HuH-7.5 (cell line): ENCODE measurements at regions not wholly inside any gene's neighbourhood (a gene's known extent, or its start where the extent isn't known, plus 50 kb on each side); places are given as distances from the start of the nearest gene placed in this dataset.

ENCODE experiments used
- DNase-seq: peaks from one replicate; pipeline ENCODE4 v3.0.0; 2011; ENCODE audit warnings: low spot score

DNA sequence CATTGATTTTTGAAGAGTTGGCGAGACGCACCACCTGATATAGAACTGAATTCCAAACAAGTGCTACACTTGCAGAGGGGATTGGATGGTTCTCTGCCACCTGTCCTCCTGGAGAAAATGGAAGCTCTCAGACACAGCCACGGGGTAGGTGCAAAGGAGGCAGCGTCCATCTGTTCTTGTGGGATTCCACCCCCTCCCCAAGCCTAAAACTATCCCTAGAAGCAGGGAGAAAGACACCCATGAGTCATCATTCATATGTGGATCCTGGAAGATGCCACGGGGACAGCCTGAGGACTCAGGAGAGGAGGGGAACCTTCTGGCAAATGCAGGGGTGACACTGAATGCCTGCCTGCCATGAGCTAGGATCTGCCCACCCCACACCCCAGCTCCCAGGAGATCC, 171.3 kb upstream of the CST7 start:
- no peak for DNase-seq

DNA sequence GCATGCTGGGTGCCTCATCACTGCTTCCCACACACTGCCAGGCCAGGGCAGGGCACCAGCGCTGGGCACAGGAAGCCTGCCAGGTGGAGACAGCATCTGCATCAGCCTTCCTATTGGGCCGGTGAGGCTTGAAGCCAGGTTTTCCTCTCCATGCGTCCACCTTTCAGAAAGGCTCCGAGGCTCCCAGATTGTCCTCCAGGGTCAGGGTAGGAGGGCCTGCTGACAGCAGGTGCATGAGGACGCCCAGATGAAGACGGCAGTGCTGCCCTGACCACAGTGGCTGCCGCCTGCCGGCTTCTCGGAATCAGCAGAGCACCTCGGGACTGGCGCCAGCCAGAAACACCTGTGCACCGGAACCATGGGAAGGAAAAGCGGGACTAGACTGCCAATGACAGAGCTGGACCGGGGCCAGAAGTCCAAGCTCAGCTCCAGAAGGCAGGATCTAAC, 170.5 kb upstream of the CST7 start:
- no peak for DNase-seq

DNA sequence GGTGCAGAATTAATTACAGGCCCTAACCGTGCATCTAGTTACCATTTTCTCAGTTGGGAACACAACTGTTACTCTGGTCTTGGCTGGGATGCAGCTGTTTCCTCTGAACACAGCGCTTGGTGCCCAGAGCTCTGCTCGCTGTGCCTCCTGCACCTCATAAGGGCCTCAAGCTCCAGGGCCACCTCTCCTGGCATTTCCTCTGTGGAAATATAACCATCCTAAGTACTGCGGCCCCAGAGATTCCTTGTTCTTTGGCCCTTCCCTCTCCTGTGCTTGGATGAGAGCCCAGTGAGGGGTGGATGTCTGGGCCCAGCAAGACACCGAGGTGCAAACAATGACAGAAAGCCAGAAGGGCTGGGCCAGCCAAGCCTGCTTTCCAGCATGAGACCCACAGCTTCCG, 169.9 kb upstream of the CST7 start:
- no peak for DNase-seq

DNA sequence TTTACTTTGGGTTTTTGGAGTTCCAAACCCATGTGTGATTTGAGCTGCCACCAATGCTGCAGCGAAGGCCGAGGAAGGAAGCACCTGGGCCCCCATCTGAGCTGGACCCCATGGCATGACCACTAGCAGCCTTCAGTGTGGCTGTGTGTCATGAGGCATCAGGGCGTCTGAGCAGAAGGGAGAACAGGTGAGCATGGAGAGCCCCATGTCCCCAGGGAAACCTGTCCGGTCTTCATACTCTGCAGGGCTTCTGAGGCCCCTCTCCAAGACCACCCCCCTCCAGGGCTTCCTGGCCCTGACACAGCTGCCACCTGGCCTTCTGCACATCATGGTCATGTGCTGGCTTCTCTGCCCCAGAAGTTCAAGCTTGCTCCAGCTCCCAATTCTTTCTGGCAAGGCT, 169.1 kb upstream of the CST7 start:
- no peak for DNase-seq

DNA sequence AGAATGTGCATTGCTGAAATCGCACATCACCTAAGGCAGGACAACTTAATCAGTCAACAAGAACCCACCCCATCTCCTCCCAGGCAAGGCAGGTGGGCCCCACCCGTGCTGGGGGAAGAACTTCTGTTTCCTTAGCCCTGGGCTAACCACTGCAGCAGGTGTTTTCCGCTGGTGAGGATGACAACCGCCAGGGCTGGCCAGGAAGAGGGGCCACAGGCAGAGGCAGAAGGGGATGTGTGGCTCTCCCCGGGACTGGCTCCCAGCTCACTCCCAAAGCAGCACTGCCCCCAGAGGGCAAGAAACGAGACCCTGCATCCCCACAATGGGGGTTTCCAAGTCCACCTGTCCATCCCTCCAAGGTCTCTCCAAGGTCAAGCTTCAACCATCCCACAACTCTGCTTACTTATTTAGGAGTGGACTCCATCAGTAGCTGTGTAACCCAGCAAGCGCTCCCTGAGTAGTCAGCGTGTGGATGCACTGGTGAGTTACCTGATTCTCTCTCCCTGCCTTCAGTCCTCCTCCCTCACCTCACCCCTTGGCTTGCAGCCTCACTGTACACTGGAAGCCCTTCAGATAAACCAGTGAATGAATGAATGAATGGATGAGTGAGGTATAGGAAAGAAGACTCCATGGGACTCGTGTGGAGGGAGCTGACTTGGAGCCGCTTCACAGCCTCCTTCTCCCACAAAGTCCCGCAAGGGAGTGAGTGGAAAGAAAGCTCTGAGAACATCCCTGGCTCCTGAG, 168.2 kb upstream of the CST7 start:
- DNase-seq = no peak

DNA sequence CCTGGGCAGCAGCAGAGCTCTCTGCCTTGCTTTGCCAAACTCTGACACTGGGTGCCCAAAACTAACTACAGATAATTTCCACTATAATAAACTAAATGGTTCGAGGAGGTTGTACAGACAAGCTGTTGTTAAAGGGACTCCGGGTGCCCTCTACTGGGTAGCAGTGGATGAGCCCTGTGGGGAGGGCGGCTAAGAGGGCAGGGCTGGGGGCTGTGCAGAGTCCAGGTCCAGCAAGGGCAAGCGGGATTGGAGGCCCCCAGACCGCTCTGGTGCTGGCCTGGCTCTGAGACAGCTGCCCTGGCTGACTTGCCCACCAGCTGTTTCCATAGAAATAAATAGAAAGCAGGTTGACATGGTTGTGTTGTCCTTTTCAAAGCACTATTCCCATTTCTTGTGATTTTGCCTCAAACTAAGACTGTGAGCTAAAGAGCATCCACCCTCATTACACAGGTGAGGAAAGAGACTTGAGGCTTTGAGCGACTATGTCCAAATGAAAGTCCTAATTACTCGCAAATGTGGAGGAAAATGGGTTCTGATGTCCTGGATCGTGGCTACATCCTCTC, 167.6 kb upstream of the CST7 start:
- peak; percentile 48 for DNase-seq

DNA sequence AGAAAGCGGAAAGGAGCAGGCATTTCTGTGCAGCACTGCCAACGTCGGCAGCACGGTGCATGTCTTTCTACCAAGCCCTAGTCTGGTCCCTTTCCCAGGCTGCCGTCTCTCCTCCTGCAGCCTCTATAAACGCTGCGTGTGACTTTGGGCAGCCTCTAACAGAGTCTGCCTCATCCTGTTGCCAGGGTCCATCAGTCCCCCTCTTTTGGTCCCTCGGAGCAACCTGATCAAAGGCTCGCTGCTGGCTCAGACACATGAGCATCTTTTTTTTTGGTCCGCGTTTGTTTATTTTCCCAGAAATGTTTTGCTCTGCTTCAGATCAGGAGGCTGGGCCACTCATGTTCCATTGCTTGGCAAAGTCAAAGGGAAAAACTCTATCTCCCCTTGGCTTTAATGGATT, 166.8 kb upstream of the CST7 start:
- DNase-seq = no peak

DNA sequence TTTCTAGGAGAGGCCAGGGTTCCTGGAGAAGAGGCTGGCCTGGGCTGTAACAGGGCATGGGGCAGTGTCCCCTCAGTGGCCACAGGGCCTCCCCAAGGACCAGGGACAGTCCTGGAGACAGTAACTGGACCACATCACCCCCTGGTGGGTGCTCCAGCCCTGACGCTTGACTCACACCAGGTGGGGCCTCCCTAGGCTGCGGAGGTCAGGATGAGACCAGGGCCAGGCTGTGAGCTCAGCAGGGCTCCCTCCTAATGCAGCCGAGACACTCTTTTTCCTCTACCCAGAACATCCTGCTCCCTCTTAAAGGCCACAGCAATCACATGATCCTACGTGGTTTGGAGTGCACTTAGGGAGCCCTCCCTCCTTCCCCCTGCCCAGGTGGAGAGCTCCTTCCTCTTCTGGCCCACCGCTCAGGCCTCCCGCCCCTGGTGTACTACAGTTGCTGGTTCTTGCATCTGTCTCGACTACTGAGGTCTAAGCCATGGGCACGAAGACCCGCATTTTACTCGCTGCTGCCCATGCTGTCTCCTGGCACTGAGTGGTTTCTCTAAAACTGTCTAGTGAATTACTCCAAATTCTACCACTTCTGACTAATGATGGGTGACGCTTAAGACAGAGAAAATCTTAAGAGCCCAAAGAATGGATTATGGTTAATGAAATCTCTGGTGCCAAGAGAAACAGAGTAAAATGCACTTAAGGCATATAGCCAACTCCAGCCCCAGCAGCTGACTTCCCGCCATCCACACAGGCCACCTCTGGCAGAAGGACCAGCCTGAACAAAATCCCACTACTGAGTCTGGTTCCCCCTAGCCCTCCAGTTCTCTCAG, 166.1 kb upstream of the CST7 start:
- DNase-seq = no peak

DNA sequence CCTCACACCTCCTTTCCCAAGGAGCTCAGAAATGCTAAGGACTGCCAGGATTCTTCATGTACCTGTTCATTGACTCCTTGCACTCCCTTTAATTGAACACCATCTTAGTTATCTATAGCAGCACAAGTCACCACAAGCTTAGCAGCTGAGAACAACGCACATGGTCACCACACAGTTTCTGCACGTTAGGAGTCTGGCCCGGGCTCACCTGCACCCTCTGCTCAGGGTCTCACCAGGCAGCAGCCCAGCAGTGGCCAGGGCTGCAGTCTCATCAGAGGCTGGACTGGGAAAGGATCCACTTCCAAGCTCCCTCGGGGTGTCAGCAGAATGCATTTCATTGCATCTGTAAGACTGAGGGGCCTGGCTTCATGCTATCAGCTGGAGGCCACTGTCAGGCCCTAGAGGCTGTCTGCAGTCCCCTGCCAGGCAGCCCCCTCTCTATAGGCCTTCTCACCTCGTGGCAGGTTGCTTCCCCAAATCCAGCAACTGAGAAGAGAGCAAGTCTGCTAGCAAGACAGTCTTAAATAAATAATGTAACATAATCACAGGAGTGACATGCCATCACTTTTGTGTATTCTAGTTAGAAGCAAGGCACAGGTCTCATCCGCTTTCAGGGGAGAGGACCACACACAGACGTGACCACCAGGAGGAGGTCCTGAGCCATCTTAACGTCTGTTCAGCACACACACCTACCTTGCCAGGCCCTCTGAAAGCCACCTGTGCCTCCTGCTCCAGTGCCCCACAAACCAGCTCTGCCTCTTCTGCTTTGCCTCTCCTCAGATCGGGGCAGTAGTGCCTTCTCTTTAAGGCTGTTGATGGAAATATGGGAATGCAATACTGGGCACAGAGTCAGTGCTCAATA, 165.2 kb upstream of the CST7 start:
- peak; percentile 42 for DNase-seq

DNA sequence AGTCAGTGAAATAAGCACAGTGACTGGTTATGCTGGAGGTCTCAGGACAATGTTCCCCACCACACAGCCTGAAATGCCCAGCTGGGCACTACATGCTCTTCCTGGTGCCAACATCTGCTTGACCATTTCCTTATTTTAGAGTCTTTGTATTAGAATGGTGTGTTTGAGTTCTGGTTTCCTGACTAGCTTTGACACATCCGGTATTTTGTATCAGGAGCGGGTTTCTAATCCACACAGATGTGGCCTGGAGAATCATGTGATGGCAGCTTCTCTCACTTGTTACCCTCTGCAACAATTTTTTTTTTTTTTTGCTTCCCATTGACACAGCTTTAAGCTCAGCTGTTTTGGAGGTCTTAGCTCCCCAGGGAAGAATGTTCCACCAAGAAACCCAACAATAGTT, 164.5 kb upstream of the CST7 start:
- DNase-seq = no peak

DNA sequence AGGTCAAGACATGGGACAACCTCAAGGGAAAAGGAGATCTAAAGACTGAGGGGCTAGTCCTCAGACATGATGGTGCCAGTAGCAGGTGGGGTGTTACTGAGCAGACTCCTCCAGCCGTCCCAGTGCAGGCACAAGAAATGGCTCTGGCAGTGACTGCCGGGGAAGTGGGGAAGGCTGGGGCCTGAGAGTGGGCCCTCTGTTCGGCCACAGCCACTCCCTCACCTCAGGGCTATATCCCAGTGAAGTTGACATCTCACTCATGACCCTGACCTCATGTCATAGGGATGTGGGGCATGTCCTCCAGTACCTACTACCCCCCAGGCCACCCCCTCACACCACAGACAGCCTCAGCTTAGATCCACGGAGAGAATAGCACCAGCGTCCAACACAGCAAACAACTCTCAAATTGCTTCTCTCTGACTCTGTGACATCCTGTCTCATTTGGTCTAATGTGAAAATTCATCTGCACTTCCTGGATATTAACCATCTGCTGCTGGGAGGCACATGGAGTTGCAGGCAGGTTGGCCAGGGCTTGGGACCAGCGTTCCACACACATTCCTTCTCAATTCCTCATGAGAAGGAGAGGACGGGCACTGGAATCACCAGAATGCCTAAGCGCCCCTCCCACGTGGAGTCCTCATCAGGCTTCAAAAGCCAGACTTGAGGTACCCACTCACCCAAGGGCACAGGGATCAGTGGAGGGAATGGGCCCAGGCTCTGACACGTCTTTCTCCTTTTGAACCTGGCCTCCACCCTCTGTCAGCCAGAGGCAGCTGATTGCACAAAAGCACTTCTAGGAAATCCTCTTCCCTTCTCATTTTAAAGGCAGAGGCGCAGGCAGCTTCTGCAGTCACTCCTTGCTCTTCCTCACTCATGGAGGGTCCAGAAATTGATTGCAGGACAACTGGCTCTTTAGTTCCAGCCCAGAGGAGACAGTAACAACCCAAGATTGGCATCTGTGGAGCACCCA, 163.6 kb upstream of the CST7 start:
- DNase-seq = no peak

DNA sequence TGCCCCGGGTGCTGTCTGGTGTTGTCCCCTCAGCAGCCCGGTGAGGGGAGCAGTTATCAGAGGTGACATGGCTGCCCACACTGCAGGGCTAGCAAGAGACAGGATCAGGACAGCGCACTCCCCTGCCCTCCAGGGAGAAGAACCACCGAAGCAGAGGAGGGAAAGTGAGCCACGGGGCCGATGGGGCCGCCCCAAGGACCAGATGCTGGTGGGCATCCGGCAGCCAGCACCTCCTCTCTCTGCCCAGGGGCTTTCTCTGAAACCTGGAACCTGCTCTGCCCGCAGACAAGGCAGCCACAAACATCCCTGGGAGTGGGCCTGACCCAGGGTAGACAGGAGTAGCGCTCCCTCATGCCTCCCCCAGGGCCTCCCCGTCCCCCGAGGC, 163.0 kb upstream of the CST7 start:
- no peak for DNase-seq

DNA sequence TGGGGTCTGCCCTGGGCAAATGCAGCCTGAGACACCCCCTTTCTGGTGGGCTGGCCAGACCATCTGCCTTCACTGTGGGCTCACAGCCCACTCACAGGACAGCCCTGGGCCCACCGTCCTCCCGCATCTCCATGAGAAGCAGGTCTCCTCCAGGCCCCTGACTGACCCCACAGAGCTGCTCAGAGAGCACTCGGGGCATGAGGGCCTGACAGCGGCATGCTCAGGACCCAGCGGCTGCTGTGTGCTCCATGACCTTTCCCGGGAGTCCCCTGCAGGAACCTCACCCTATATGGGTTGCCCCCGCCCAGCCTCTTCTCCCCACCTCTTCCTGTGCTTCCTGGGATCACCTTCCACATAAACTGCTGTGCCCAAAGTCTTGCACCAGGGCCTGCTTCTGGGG, 162.4 kb upstream of the CST7 start:
- no peak for DNase-seq

DNA sequence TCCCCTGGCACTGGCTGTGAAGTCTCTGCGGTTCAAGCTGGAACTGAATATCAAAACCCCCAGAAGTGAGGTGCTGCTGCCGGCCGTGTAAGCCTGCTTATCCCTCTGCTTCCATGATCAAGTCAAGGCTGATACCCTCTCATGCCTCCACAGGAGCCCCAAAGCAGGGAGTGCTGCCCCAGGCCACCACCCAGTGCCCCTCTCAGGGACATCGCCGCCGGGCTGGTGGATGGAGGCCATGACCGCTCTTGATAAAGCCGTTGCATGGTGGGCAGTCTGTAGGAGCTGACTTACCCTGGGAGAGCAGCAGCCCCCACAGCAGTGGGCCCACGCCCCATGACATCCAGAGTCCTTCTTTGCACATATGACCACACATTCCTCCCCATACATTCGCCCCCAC, 162.0 kb upstream of the CST7 start:
- DNase-seq = no peak

DNA sequence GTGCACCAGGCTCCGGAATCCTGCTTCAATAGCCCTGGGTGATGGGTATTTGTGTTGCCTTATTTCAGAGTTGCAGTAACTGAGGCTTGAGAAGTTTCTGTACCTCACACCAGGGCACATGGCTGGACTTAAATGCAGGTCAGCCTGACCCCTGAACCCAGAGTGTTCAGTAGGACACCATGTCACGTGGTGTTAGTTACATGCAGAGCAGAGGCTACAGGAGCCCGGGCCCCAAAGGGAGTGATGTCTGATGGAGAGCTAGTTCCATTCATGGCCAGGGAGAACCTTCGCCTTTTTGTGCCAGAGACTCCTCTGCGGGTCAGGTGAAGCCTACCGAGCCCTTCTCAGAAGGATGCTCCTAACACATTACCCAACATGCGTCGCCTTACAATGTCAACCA, 161.4 kb upstream of the CST7 start:
- DNase-seq = no peak

DNA sequence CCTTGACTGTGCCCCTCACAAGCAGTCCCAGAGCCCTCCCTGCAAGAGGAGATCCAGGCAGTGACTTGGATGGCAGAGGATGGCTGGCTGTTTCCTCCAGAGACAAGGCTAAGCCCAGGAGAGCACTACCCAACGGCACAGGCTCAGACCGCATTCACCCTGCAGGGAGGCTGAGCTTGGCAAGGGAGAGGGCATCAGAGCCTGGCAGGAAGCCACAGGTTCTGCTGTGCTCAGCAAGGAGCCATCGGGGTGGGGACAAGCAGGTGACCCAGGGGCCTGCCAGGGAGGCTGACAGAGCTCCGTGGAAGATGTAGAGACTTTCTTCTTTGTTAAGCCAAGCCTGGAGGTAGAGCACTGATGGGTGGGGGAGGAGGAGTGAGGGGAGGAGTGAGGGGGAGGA, 159.2 kb upstream of the CST7 start:
- DNase-seq = no peak

DNA sequence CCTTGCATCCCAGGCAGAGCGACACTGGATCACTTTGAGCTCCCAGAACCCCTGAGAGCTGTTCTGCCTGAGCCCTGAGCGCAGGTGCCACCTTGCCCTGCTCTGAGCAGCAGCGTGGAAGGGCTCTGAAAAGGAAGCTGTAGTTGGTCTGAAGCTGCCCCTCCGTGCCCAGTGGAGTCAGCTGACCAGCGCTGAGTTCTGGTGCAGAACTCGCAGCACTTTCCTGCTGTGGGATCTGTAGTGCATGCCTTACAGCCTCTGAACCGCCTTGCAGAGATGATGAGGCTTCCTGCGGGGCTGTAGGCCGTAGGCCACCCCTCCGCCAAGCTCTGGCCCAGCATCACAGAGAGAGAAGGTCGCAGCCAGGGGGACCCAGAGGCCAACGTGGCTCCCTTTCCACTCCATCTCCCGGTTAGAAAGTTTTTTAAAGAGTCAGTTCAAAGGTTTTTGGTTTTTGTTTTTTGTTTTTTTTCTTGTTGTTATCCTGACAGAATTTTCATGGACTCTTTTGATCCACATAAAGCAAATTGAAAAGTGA, 158.3 kb upstream of the CST7 start:
- no peak for DNase-seq

DNA sequence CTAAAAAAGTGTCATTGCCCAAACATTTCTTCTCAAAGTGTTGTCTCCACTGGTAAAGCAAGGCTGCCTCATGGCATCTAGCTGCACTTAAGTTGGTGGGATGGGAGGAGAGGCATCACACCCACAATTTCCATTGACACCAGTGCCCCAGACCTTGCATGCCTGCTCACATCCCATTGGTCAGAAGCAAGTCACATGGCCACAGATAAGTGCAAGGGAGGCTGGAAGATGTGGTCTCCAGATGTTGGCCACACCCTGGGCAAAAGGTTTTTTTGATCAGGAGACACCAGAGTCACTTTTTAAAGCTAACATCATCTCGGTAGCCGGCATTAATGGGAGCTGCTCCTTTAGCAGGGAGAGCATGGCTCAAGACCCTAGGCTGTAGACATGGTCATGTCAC, 157.1 kb upstream of the CST7 start:
- no peak for DNase-seq

DNA sequence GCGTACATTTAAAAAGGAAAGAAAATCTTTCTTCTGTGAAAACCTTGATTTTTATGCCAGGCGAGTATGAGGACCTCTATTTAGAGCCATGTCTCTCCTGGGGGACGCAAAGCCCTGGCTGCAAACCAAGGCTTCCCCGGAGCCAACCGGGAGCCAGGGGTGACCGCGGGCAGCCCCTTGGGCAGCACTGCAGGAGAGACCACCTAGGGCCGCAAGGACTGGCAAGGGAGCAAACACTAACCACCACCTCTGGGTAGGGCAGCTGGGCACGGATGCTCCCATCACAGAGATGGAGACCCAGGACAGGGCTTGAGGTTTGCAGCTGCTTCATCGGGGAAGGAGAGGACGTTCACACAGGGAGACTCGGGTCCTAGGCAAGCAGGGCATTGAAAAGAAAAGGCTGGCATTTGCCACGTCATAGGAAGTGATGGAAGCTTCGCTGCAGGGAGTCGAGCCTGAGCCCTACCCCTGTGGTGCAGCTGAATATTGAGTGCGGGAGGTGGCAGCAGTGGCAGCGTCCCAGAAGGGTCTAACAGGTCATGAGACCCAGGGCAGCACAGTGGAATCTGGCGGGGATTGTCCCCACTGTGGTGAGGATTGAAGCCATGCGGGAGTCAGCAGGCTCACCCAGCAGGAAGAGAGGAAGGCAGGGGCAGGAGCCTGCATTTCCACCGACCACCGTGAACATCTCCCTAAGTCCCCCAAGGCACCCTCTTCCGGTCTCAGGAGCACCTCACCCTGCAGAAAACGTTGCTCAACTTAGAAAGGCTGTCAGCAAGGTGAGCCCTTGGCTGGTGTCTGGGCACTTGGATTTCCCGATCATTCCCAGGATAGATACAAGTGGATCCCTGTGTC, 156.2 kb upstream of the CST7 start:
- DNase-seq = no peak

DNA sequence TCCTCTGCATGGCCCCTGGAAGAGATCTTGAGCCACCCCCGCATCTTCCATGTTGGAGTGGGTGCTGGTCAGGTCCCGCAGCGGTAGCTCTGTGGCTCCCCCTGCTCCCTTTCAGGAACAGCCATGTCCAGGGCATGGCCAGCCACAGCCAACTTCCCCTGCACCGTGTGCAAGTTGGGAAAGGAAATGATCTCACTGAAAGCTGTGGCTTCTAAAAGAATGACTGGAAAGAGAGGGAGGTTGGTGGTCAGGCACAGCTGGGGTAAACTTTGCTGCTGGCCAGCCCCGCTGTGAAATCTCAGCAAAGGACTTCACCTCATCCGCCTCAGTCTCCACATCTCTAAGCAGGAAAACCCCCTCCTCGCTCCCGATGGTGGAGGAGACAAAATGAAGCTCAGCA, 153.6 kb upstream of the CST7 start:
- no peak for DNase-seq
